ENCODE measurements at regions not wholly inside any gene's neighbourhood (a gene's known extent, or its start where the extent isn't known, plus 50 kb on each side); places are given as distances from the start of the nearest gene placed in this dataset.

- no TSS peak for BruUV-seq (replicated peaks)
- intact Hi-C loops (cut with micrococcal nuclease; ENCODE audit: unreplicated experiment), result no loop called here
- no peaks in the 10 kb centered on the region for H3K27me3 ChIP-seq (replicated peaks; ENCODE audit: insufficient read depth, low read depth, low read length, poor library complexity)
- POLR2A ChIA-PET (ENCODE audit: low non-redundant PET), result no interaction called here
- CTCF ChIA-PET, result no interaction called here
- no peak for TF ChIP-seq EZH2 (IDR thresholded peaks at IDR 0.05; ENCODE audit: borderline replicate concordance, low read depth, low read length, poor library complexity, severe bottlenecking)
- no peak for TF ChIP-seq CTCF (conservative IDR thresholded peaks at IDR 0.05; ENCODE audit: low read depth, low read length)
- H3K4me3 ChIP-seq (ENCODE audit: low read depth, low read length, poor library complexity, severe bottlenecking), result no peak overlapping the region
- H3K27ac ChIP-seq (ENCODE audit: low read depth, low read length, poor library complexity, severe bottlenecking), result no peak overlapping the region
- no peaks in the 10 kb centered on the region for H3K36me3 ChIP-seq (ENCODE audit: insufficient read depth, low read length, poor library complexity, severe bottlenecking)
- no peak for DNase-seq (ENCODE audit: low spot score)
- no peaks in the 10 kb centered on the region for H3K9me3 ChIP-seq (ENCODE audit: low read depth, low read length, poor library complexity, severe bottlenecking)
- no peaks in the 10 kb centered on the region for H3K4me1 ChIP-seq (ENCODE audit: insufficient read depth, low read length, poor library complexity, severe bottlenecking)
Observed at GRCh38 chr18:45252474-45252873, 362.8 kb upstream of the SLC14A2 start.

GRCh38 chr18:45253056-45253565 lies 362.2 kb upstream of the SLC14A2 start:
- no peaks in the 10 kb centered on the region for H3K4me1 ChIP-seq (ENCODE audit: insufficient read depth, low read length, poor library complexity, severe bottlenecking)
- intact Hi-C loops (cut with micrococcal nuclease; ENCODE audit: unreplicated experiment), result no loop called here
- H3K36me3 ChIP-seq (ENCODE audit: insufficient read depth, low read length, poor library complexity, severe bottlenecking), result no peaks in the 10 kb centered on the region
- no peaks in the 10 kb centered on the region for H3K27me3 ChIP-seq (replicated peaks; ENCODE audit: insufficient read depth, low read depth, low read length, poor library complexity)
- DNase-seq (ENCODE audit: low spot score), result no peak
- no TSS peak for BruUV-seq (replicated peaks)
- ChIA-PET CTCF (no interaction called here), POLR2A (ENCODE audit: low non-redundant PET) (no interaction called here)
- H3K27ac ChIP-seq (ENCODE audit: low read depth, low read length, poor library complexity, severe bottlenecking), result no peak overlapping the region
- H3K4me3 ChIP-seq (ENCODE audit: low read depth, low read length, poor library complexity, severe bottlenecking), result no peak overlapping the region
- H3K9me3 ChIP-seq (ENCODE audit: low read depth, low read length, poor library complexity, severe bottlenecking), result no peaks in the 10 kb centered on the region
- TF ChIP-seq EZH2 (IDR thresholded peaks at IDR 0.05; ENCODE audit: borderline replicate concordance, low read depth, low read length, poor library complexity, severe bottlenecking) (no peak), CTCF (conservative IDR thresholded peaks at IDR 0.05; ENCODE audit: low read depth, low read length) (no peak)

- no peak overlapping the region for H3K27ac ChIP-seq (ENCODE audit: low read depth, low read length, poor library complexity, severe bottlenecking)
- H3K4me1 ChIP-seq (ENCODE audit: insufficient read depth, low read length, poor library complexity, severe bottlenecking), result no peaks in the 10 kb centered on the region
- CTCF ChIA-PET, result no interaction called here
- no peak for TF ChIP-seq EZH2 (IDR thresholded peaks at IDR 0.05; ENCODE audit: borderline replicate concordance, low read depth, low read length, poor library complexity, severe bottlenecking)
- no peak for TF ChIP-seq CTCF (conservative IDR thresholded peaks at IDR 0.05; ENCODE audit: low read depth, low read length)
- H3K27me3 ChIP-seq (replicated peaks; ENCODE audit: insufficient read depth, low read depth, low read length, poor library complexity), result no peaks in the 10 kb centered on the region
- BruUV-seq (replicated peaks), result no TSS peak
- DNase-seq (ENCODE audit: low spot score), result no peak
- H3K36me3 ChIP-seq (ENCODE audit: insufficient read depth, low read length, poor library complexity, severe bottlenecking), result no peaks in the 10 kb centered on the region
- no peaks in the 10 kb centered on the region for H3K9me3 ChIP-seq (ENCODE audit: low read depth, low read length, poor library complexity, severe bottlenecking)
- POLR2A ChIA-PET (ENCODE audit: low non-redundant PET), result no interaction called here
- intact Hi-C loops (cut with micrococcal nuclease; ENCODE audit: unreplicated experiment), result no loop called here
- no peak overlapping the region for H3K4me3 ChIP-seq (ENCODE audit: low read depth, low read length, poor library complexity, severe bottlenecking)
Observed at GRCh38 chr18:45253973-45254708, 361.1 kb upstream of the SLC14A2 start.

Data from A673 (cell line).